Epithelial cell of esophagus (primary cell): ENCODE measurements at regions not wholly inside any gene's neighbourhood (a gene's known extent, or its start where the extent isn't known, plus 50 kb on each side); places are given as distances from the start of the nearest gene placed in this dataset.

Experiments used
- DNase-seq: peaks from one replicate; pipeline ENCODE4 v3.0.0; 2010; ENCODE audit warnings: low read depth
- H3K4me3 ChIP-seq: 2 replicates; pipeline ENCODE4 v1.5.1; 2011; ENCODE audit warnings: mild to moderate bottlenecking, low read length, control low read depth
- TF ChIP-seq, protein P1 (sequence below): IDR thresholded peaks from 2 replicates; pipeline ENCODE4 v1.5.1; 2011; ENCODE audit warnings: low read depth, mild to moderate bottlenecking, low read length, control low read depth, inconsistent platforms; ENCODE audit not compliant: insufficient read depth; ENCODE audit errors: missing control alignments

DNA sequence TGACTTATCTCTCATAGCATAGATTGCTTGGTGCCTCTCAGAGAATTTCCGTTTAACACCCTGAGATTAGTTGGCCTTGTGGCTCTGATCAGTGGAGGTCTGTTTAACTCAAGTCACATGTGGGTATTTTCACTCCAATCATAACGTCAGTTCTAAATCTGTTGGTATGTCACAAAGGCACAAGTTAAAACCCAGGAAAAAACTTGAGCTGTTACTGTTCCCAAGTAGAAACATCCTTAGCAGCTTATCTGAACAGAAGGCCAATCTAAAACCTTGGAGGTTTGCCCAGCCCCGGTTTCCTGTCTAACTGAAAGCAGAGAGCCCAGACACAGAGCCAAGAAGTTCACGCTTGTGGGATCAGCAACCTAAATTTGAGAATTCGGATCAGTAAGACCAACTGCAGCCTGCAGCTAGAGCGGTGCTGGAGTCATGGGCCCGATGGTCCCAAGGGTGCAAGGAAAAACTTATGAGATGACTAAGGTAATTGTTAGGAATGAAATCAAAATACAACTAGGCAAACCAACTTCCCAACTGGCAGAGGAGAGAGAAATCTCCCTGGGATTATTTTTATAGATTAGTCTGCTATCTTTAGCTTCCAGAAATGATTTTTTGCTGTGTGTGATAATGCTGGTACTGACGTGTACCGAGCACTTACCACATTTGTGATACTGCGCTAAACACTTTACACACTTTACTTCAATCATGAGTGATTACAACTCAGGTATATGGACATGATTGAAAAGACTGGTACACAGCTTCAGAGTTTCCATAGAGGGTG, 90.2 kb upstream of the C1orf21 start:
- no peak for DNase-seq
- TF ChIP-seq, protein P1, sequence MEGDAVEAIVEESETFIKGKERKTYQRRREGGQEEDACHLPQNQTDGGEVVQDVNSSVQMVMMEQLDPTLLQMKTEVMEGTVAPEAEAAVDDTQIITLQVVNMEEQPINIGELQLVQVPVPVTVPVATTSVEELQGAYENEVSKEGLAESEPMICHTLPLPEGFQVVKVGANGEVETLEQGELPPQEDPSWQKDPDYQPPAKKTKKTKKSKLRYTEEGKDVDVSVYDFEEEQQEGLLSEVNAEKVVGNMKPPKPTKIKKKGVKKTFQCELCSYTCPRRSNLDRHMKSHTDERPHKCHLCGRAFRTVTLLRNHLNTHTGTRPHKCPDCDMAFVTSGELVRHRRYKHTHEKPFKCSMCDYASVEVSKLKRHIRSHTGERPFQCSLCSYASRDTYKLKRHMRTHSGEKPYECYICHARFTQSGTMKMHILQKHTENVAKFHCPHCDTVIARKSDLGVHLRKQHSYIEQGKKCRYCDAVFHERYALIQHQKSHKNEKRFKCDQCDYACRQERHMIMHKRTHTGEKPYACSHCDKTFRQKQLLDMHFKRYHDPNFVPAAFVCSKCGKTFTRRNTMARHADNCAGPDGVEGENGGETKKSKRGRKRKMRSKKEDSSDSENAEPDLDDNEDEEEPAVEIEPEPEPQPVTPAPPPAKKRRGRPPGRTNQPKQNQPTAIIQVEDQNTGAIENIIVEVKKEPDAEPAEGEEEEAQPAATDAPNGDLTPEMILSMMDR: no peak
- no peak overlapping the region for H3K4me3 ChIP-seq

DNA sequence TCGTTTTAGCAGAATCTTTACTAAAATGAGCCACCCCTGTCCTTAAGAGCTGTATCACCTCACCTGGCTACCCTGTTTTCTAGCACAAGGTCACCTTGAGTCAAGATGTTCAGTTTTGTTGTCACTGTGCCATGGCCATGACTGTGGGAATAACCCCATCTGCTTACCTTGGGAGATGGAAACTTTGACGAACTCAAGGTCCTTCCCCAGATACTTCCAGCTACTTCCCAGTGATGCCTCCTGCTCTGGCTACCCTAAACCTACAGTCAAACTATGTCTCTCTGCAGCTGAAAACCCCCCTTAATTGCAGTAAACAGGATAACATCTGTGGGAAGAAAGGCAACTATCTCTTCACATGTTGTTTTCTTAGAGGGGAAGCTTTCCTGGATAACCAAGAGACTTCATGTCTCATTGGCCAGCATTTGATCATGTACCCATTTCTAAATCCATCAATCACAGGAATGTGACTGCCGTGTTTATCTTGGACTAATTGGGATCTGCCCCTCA, 89.5 kb upstream of the C1orf21 start:
- no peak overlapping the region for H3K4me3 ChIP-seq
- TF ChIP-seq, protein P1: no peak
- no peak for DNase-seq

DNA sequence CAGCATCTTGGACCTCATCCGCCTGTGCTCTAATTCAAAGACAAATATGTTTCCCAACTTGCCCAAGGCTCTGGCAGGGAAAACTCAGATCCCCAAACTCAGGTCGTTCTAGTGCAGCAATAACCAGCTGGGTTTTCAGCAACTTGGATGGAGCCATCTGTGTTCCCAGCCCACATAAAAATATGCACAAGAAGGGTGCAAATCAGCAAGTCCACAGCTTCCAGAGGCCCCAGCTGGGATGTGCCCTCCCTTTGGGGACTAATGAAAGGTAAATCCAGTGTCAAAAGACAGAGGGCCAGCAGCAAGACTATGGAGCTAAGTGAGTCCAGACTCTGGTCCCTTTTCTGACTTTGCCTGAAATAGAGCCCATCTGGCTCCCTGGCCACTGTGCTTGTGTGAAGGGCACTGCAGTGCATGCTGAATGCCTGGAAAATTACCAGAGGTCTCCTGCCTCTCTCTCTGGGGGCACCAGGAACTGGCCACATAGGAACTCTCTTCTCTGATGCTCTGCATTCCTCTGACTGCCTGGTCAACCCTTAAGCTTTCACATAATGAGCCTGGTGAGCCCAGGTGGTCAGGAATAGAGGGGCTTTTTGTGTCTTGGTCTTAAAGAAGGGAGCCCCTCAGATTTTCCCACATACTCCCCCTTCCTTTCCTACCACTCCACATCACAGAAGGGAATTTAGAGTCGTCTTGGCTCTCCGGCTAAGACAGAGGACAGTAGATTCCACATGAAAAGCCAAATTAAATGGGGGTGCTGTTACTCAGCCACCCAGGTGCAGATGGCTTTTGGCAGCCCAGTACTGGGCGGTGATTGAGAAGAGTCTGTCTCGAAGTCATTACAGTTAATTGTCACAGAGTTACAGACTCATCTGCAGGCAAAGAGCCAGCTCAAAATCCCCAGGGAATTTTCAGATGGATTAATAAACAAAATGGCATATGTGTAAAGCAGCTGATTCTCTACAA, 88.1 kb upstream of the C1orf21 start:
- TF ChIP-seq, protein P1: no peak
- no peak for DNase-seq
- no peak overlapping the region for H3K4me3 ChIP-seq

DNA sequence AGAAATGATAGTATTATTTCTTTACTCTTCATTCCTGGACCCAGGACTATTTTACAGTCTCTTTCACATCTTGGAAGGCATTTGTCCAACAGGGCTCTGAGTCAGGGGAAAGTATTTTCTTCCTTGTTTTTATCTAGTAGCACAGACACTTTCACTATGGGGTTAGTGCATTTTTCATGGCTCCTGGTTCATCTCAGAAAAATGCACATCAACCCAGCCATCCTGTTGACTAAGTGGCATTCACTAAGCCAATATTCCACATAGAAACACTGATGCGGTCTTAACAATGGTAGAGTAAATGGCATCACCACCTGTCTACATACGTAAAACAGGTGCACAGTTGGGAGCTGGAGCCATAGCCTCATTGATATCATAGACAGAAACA, 87.4 kb upstream of the C1orf21 start:
- peak; percentile 68 for DNase-seq

DNA sequence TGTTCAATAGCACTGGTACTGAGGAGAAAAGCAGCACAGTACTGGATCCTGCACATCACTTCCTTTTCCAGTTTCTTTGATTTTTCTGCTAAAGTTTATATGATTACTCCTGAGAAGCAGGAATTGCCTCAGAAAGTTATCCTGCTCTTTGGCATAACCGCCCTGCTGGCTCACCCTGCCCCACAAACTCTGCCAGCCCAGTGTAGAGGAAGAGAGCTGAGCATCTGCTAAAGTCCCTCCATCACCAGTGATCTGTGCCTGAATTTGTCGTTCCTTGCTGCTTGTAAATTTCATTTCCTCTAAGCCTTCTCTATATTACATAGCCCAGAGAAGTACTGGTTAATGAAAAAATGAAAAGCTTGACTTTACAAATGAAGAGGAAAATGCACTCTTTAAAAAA, 87.0 kb upstream of the C1orf21 start:
- TF ChIP-seq, protein P1: no peak
- H3K4me3 ChIP-seq: no peak overlapping the region
- no peak for DNase-seq

More for the DNA sequence above, 87.4 kb upstream of the C1orf21 start:
- H3K4me3 ChIP-seq: no peak overlapping the region
- TF ChIP-seq, protein P1: no peak

DNA sequence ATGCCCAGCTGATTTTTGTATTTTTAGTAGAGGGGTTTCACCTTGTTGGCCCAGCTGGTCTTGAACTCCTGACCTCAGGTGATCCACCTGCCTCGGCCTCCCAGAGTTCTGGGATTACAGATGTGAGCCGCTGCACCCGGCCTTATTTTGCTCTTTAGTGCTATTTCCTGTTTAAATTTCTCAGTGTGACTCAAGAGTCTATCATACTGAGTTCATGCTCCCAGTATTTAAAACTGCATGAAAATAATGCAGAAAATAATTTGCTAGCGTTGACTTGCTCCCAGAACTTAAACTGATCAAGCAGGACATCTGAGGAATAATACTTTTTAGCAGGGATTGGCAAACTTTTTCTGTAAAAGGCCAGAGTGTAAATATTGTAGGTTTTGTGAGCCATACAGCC, 86.4 kb upstream of the C1orf21 start:
- DNase-seq: peak; percentile 29
- H3K4me3 ChIP-seq: no peak overlapping the region
- TF ChIP-seq, protein P1: no peak
